ENCODE measurements at regions not wholly inside any gene's neighbourhood (a gene's known extent, or its start where the extent isn't known, plus 50 kb on each side); places are given as distances from the start of the nearest gene placed in this dataset.

DNA sequence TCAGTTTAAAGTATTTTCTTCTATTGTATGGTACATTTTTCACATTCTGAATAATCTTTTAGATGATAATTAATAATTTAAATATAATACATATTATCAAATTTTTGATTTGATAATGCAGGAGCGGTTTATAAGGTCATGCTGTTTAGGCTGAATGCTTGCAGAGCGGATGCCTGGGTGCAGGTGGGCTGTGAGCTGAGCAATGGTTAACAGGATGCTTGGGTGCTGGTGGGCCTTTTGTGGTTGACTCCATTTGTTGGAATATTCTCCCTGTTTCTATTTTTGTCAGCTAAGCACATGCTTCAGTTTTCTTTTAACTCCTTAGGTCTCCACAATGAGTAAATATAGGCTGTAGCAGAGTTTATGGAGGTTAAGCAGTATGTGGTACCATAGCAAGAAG, 1549.3 kb downstream of the OTOL1 start:
- 50% methylated on average over 2 of the region's 2 CpGs for WGBS (ENCODE audit: insufficient coverage, insufficient replicate concordance, low lambda C conversion rate, missing lambda C conversion rate)
- BruUV-seq (replicated peaks), result no TSS peak

DNA sequence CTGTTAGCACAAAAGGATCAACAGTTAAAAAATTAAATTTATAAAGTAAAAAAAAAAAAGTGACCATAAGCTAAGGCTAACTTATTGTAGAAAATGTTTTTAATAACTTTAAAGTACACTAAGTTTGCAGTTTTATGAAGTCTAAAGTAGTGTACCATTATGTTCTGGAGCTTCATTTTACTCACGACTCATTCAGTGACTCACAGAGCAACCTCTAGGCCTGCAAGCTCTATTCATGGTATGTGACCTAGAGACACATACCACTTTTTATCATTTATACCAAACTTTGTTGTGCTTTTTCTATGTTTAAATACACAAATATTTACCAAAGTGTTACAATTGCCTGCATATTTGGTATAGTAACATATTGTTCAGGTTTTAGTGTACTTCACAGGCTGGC, 1552.3 kb downstream of the OTOL1 start:
- Histone ChIP-seq H3K27me3 (replicated peaks in 1 of 2; ENCODE audit: control insufficient read depth in 2 of 2, insufficient read depth in 2 of 2, low read length in 1 of 2) (no peaks in the 10 kb centered on the region), H3K9me3 (replicated peaks; ENCODE audit: control insufficient read depth, insufficient read depth, low read length) (no peaks in the 10 kb centered on the region), H3K27ac (ENCODE audit: control insufficient read depth, insufficient read depth) (no peak overlapping the region), H2AFZ (ENCODE audit: control insufficient read depth, low read depth, low read length) (no peak overlapping the region), H3K4me2 (ENCODE audit: control insufficient read depth, insufficient read depth) (no peak overlapping the region), H3K79me2 (ENCODE audit: control insufficient read depth, insufficient read depth, low read length) (no peaks in the 10 kb centered on the region), H3K4me3 (no peak overlapping the region), H3K4me1 (ENCODE audit: control insufficient read depth, insufficient read depth, low read length) (no peaks in the 10 kb centered on the region), H3K36me3 (ENCODE audit: control insufficient read depth in 2 of 2, insufficient read depth in 2 of 2, low read length in 1 of 2) (no peaks in the 10 kb centered on the region), H4K20me1 (ENCODE audit: control insufficient read depth, insufficient read depth) (no peaks in the 10 kb centered on the region), H3K9ac (ENCODE audit: control insufficient read depth, insufficient read depth, low read length) (no peak overlapping the region)
- intact Hi-C loops (cut with micrococcal nuclease; ENCODE audit: unreplicated experiment) (loop anchor here (10.0 kb wide), 1 partner anchor 1194 kb away; no protein-coding TSS in a partner anchor), in situ Hi-C loops (cut with MboI) (no loop called here)
- DNase-seq (ENCODE audit: low read depth, low spot score), result no peak
- WGBS (ENCODE audit: insufficient coverage, insufficient replicate concordance, low lambda C conversion rate, missing lambda C conversion rate), result no CpG with 5 or more reads among the region's 1 CpG
- BruUV-seq (replicated peaks), result no TSS peak
- ChIA-PET POLR2A (no interaction called here), SMC1A (ENCODE audit: uncharacterized antibody, unreplicated experiment) (no interaction called here), CTCF (no interaction called here), RAD21 (ENCODE audit: unreplicated experiment) (no interaction called here)
- no peak for ATAC-seq
- no peak for FAIRE-seq
- no peak for TF ChIP-seq KAT2A (conservative IDR thresholded peaks at IDR 0.05; ENCODE audit: control insufficient read depth, low read depth, low read length)
- TF ChIP-seq LARP7 (IDR thresholded peaks at IDR 0.05), result no peak
- TF ChIP-seq EED (IDR thresholded peaks at IDR 0.05; ENCODE audit: low read depth), result no peak
- TF ChIP-seq PAX5 (IDR thresholded peaks at IDR 0.05; ENCODE audit: borderline replicate concordance, low read depth, low read length), result no peak
- TF ChIP-seq KDM1A (IDR thresholded peaks at IDR 0.05; ENCODE audit: borderline replicate concordance), result no peak
- TF ChIP-seq, protein P1, sequence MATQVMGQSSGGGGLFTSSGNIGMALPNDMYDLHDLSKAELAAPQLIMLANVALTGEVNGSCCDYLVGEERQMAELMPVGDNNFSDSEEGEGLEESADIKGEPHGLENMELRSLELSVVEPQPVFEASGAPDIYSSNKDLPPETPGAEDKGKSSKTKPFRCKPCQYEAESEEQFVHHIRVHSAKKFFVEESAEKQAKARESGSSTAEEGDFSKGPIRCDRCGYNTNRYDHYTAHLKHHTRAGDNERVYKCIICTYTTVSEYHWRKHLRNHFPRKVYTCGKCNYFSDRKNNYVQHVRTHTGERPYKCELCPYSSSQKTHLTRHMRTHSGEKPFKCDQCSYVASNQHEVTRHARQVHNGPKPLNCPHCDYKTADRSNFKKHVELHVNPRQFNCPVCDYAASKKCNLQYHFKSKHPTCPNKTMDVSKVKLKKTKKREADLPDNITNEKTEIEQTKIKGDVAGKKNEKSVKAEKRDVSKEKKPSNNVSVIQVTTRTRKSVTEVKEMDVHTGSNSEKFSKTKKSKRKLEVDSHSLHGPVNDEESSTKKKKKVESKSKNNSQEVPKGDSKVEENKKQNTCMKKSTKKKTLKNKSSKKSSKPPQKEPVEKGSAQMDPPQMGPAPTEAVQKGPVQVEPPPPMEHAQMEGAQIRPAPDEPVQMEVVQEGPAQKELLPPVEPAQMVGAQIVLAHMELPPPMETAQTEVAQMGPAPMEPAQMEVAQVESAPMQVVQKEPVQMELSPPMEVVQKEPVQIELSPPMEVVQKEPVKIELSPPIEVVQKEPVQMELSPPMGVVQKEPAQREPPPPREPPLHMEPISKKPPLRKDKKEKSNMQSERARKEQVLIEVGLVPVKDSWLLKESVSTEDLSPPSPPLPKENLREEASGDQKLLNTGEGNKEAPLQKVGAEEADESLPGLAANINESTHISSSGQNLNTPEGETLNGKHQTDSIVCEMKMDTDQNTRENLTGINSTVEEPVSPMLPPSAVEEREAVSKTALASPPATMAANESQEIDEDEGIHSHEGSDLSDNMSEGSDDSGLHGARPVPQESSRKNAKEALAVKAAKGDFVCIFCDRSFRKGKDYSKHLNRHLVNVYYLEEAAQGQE (IDR thresholded peaks at IDR 0.05; ENCODE audit: low read depth, low read length), result no peak
- TF ChIP-seq FOS (IDR thresholded peaks at IDR 0.05; ENCODE audit: borderline replicate concordance, extremely low read depth, insufficient read length), result no peak
- no peak for TF ChIP-seq IRF4 (IDR thresholded peaks at IDR 0.05; ENCODE audit: low read depth, low read length)
- TF ChIP-seq SUPT20H (IDR thresholded peaks at IDR 0.05; ENCODE audit: borderline replicate concordance, control insufficient read depth, low read depth, low read length), result no peak
- no peak for TF ChIP-seq NFYA (IDR thresholded peaks at IDR 0.05; ENCODE audit: borderline replicate concordance, low read depth, low read length)
- TF ChIP-seq, protein P2, sequence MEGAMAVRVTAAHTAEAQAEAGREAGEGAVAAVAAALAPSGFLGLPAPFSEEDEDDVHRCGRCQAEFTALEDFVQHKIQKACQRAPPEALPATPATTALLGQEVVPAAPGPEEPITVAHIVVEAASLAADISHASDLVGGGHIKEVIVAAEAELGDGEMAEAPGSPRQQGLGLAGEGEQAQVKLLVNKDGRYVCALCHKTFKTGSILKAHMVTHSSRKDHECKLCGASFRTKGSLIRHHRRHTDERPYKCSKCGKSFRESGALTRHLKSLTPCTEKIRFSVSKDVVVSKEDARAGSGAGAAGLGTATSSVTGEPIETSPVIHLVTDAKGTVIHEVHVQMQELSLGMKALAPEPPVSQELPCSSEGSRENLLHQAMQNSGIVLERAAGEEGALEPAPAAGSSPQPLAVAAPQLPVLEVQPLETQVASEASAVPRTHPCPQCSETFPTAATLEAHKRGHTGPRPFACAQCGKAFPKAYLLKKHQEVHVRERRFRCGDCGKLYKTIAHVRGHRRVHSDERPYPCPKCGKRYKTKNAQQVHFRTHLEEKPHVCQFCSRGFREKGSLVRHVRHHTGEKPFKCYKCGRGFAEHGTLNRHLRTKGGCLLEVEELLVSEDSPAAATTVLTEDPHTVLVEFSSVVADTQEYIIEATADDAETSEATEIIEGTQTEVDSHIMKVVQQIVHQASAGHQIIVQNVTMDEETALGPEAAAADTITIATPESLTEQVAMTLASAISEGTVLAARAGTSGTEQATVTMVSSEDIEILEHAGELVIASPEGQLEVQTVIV (IDR thresholded peaks at IDR 0.05; ENCODE audit: borderline replicate concordance, partially characterized antibody), result no peak

More for the DNA sequence above, 1549.3 kb downstream of the OTOL1 start:
- Histone ChIP-seq H2AFZ (ENCODE audit: control insufficient read depth, low read depth, low read length) (no peak overlapping the region), H3K79me2 (ENCODE audit: control insufficient read depth, insufficient read depth, low read length) (no peaks in the 10 kb centered on the region), H4K20me1 (ENCODE audit: control insufficient read depth, insufficient read depth) (no peaks in the 10 kb centered on the region), H3K36me3 (ENCODE audit: control insufficient read depth in 2 of 2, insufficient read depth in 2 of 2, low read length in 1 of 2) (no peaks in the 10 kb centered on the region), H3K27ac (ENCODE audit: control insufficient read depth, insufficient read depth) (no peak overlapping the region), H3K9ac (ENCODE audit: control insufficient read depth, insufficient read depth, low read length) (no peak overlapping the region), H3K4me2 (ENCODE audit: control insufficient read depth, insufficient read depth) (no peak overlapping the region), H3K27me3 (replicated peaks in 1 of 2; ENCODE audit: control insufficient read depth in 2 of 2, insufficient read depth in 2 of 2, low read length in 1 of 2) (no peaks in the 10 kb centered on the region), H3K4me1 (ENCODE audit: control insufficient read depth, insufficient read depth, low read length) (no peaks in the 10 kb centered on the region), H3K9me3 (replicated peaks; ENCODE audit: control insufficient read depth, insufficient read depth, low read length) (no peaks in the 10 kb centered on the region), H3K4me3 (no peak overlapping the region)
- DNase-seq (ENCODE audit: low read depth, low spot score) (no peak), FAIRE-seq (no peak), ATAC-seq (no peak)
- in situ Hi-C loops (cut with MboI) (no loop called here), intact Hi-C loops (cut with micrococcal nuclease; ENCODE audit: unreplicated experiment) (loop anchor here (10.0 kb wide), 1 partner anchor 1191 kb away; no protein-coding TSS in a partner anchor)
- no peak for TF ChIP-seq TCF12 (IDR thresholded peaks at IDR 0.05; ENCODE audit: low read depth, low read length)
- no peak for TF ChIP-seq ZNF24 (IDR thresholded peaks at IDR 0.05)
- TF ChIP-seq HDAC6 (IDR thresholded peaks at IDR 0.05; ENCODE audit: unreplicated experiment), result no peak
- TF ChIP-seq IKZF1 (conservative IDR thresholded peaks at IDR 0.05), result no peak
- no peak for TF ChIP-seq MTA3 (IDR thresholded peaks at IDR 0.05; ENCODE audit: borderline replicate concordance, low read length)
- POLR2A ChIA-PET, result no interaction called here
- RAD21 ChIA-PET (ENCODE audit: unreplicated experiment), result no interaction called here
- CTCF ChIA-PET, result interaction anchor here (0.7 to 1.9 kb wide), 4 partner anchors 8 to 245 kb away, joined by 3 to 5 read pairs (median 3); no protein-coding TSS in a partner anchor
- SMC1A ChIA-PET (ENCODE audit: uncharacterized antibody, unreplicated experiment), result interaction anchor here (0.9 kb wide), 1 partner anchor 22 kb away, joined by 3 read pairs; no protein-coding TSS in a partner anchor
